ENCODE measurements at regions not wholly inside any gene's neighbourhood (a gene's known extent, or its start where the extent isn't known, plus 50 kb on each side); places are given as distances from the start of the nearest gene placed in this dataset.
A peak's percentile ranks its signal among the peaks of the same experiment; 100 is the strongest.
"Not testable (repeated sequence)": the region's sequence is repeated elsewhere in the genome, so short reads cannot be mapped to it uniquely, and the experiment has no call there.

- DNase-seq = no peak
- Histone ChIP-seq H3K4me1 (peaks cover 0 to 18% (median 12%) of the 10 kb centered on the region in 4 donors), H3K4me3 (no peak overlapping the region), H3K27me3 (peaks cover 4% of the 10 kb centered on the region), H3K36me3 (no peaks in the 10 kb centered on the region), H3K9me3 (no peaks in the 10 kb centered on the region), H3K27ac (no peak overlapping the region)
- no peak for TF ChIP-seq POLR2A (IDR thresholded peaks at IDR 0.05)
- TF ChIP-seq, protein P1, sequence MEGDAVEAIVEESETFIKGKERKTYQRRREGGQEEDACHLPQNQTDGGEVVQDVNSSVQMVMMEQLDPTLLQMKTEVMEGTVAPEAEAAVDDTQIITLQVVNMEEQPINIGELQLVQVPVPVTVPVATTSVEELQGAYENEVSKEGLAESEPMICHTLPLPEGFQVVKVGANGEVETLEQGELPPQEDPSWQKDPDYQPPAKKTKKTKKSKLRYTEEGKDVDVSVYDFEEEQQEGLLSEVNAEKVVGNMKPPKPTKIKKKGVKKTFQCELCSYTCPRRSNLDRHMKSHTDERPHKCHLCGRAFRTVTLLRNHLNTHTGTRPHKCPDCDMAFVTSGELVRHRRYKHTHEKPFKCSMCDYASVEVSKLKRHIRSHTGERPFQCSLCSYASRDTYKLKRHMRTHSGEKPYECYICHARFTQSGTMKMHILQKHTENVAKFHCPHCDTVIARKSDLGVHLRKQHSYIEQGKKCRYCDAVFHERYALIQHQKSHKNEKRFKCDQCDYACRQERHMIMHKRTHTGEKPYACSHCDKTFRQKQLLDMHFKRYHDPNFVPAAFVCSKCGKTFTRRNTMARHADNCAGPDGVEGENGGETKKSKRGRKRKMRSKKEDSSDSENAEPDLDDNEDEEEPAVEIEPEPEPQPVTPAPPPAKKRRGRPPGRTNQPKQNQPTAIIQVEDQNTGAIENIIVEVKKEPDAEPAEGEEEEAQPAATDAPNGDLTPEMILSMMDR (IDR thresholded peaks at IDR 0.05) = no peak
- TF ChIP-seq POLR2AphosphoS5 (IDR thresholded peaks at IDR 0.05) = no peak
- no peak for TF ChIP-seq EP300 (IDR thresholded peaks at IDR 0.05; ENCODE audit: low read depth)
- WGBS, 2 donors (ENCODE audit: low coverage in 1 of 2) = 80 to 82% methylated on average over 5 to 6 of the region's 6 CpGs
- intact Hi-C loops (cut with DNase I; ENCODE audit: low total_unique reads) = no loop called here
- in situ Hi-C loops (cut with MboI; ENCODE audit: low pct_ligation_motif_present in 1 of 4, low pct_unique_long_range_greater_than_20kb in 1 of 4, low sequenced_read_pairs in 3 of 4) = no loop called here
Measured at GRCh38 chr12:115868624-115869023, 408.9 kb downstream of the MED13L start.

- peaks cover 4% of the 10 kb centered on the region for H3K27me3 ChIP-seq
- 80 to 84% methylated on average over 3 to 4 of the region's 4 CpGs for WGBS, 2 donors (ENCODE audit: low coverage in 1 of 2)
- H3K36me3 ChIP-seq = no peaks in the 10 kb centered on the region
- in situ Hi-C loops (cut with MboI; ENCODE audit: low pct_ligation_motif_present in 1 of 4, low pct_unique_long_range_greater_than_20kb in 1 of 4, low sequenced_read_pairs in 3 of 4) (no loop called here), intact Hi-C loops (cut with DNase I; ENCODE audit: low total_unique reads) (no loop called here)
- H3K4me3 ChIP-seq = no peak overlapping the region
- no peak for DNase-seq
- H3K27ac ChIP-seq = no peak overlapping the region
- no peaks in the 10 kb centered on the region for H3K9me3 ChIP-seq
- TF ChIP-seq POLR2A (IDR thresholded peaks at IDR 0.05) (no peak), POLR2AphosphoS5 (IDR thresholded peaks at IDR 0.05) (no peak)
- TF ChIP-seq, protein P1 (IDR thresholded peaks at IDR 0.05) = no peak
- H3K4me1 ChIP-seq = peaks cover 0 to 18% (median 10%) of the 10 kb centered on the region in 4 donors
Measured at GRCh38 chr12:115867854-115868253, 409.6 kb downstream of the MED13L start.

GRCh38 chr12:115866909-115867525 lies 410.5 kb downstream of the MED13L start:
- Histone ChIP-seq H3K4me1 (peaks cover 0 to 10% (median 6%) of the 10 kb centered on the region in 4 donors), H3K9me3 (no peaks in the 10 kb centered on the region), H3K27me3 (peaks cover 4% of the 10 kb centered on the region), H3K36me3 (no peaks in the 10 kb centered on the region), H3K4me3 (no peak overlapping the region), H3K27ac (no peak overlapping the region)
- intact Hi-C loops (cut with DNase I; ENCODE audit: low total_unique reads) (no loop called here), in situ Hi-C loops (cut with MboI; ENCODE audit: low pct_ligation_motif_present in 1 of 4, low pct_unique_long_range_greater_than_20kb in 1 of 4, low sequenced_read_pairs in 3 of 4) (no loop called here)
- TF ChIP-seq, protein P1 (IDR thresholded peaks at IDR 0.05) = peak in 2 of 5 experiments; percentile 17 to 33
- TF ChIP-seq POLR2A (IDR thresholded peaks at IDR 0.05) (no peak), POLR2AphosphoS5 (IDR thresholded peaks at IDR 0.05) (no peak), EP300 (IDR thresholded peaks at IDR 0.05; ENCODE audit: low read depth) (no peak)
- DNase-seq = peak; percentile 17
- 76% methylated on average over 6 of the region's 6 CpGs; no CpG with 5 or more reads in 1 of the 2 donors for WGBS, 2 donors (ENCODE audit: low coverage in 1 of 2)

DNA sequence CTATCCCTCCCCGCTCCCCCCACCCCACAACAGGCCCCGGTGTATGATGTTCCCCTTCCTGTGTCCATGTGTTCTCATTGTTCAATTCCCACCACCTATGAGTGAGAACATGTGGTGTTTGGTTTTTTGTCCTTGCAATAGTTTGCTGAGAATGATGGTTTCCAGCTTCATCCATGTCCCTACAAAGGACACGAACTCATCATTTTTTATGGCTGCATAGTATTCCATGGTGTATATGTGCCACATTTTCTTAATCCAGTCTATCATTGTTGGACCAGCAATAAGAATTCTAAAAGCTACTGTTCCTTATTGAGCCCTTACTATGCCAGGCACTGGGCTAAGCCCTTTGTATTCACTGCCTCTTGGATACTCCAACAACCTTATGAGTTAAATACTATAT lies 411.2 kb downstream of the MED13L start:
- H3K27me3 ChIP-seq; H3K4me1 ChIP-seq; in situ Hi-C loops (cut with MboI; ENCODE audit: low pct_ligation_motif_present in 1 of 4, low pct_unique_long_range_greater_than_20kb in 1 of 4, low sequenced_read_pairs in 3 of 4); intact Hi-C loops (cut with DNase I; ENCODE audit: low total_unique reads); H3K36me3 ChIP-seq; DNase-seq; H3K9me3 ChIP-seq; H3K4me3 ChIP-seq; H3K27ac ChIP-seq: not testable (repeated sequence)
- WGBS, 2 donors (ENCODE audit: low coverage in 1 of 2) = 57 to 70% methylated on average over 1 to 3 of the region's 3 CpGs

DNA sequence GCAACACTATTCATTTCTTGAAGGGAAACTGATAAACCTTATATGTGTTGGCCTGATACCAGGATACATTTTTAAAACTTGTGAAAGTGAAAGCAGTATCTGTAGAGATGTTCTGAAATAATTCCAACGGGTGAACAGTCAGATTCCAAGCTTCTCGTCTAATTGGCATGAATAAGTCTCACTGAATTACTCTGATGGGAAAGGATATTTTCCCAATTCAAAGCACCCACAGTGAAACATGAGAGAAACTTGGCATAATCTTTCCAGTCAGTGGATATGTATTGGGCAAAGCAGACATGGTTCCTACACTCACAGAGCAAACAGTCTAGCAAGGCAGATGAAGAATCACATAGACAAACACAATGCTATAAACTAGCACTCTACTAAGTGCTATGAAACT lies 413.1 kb downstream of the MED13L start:
- intact Hi-C loops (cut with DNase I; ENCODE audit: low total_unique reads) = no loop called here
- DNase-seq = no peak
- peaks cover 0 to 17% (median 8%) of the 10 kb centered on the region in 4 donors for H3K4me1 ChIP-seq
- no peak for TF ChIP-seq EP300 (IDR thresholded peaks at IDR 0.05; ENCODE audit: low read depth)
- TF ChIP-seq, protein P1 (IDR thresholded peaks at IDR 0.05) = no peak
- no peak for TF ChIP-seq POLR2A (IDR thresholded peaks at IDR 0.05)
- TF ChIP-seq POLR2AphosphoS5 (IDR thresholded peaks at IDR 0.05) = no peak
- no peaks in the 10 kb centered on the region for H3K9me3 ChIP-seq
- in situ Hi-C loops (cut with MboI; ENCODE audit: low pct_ligation_motif_present in 1 of 4, low pct_unique_long_range_greater_than_20kb in 1 of 4, low sequenced_read_pairs in 3 of 4) = no loop called here
- no peak overlapping the region for H3K4me3 ChIP-seq
- no peaks in the 10 kb centered on the region for H3K36me3 ChIP-seq
- H3K27me3 ChIP-seq = peaks cover 4% of the 10 kb centered on the region
- WGBS, 2 donors (ENCODE audit: low coverage in 1 of 2) = 14 to 32% methylated on average over 2 of the region's 2 CpGs
- H3K27ac ChIP-seq = no peak overlapping the region
